Endodermal cell (in vitro differentiated cells): ENCODE measurements at regions not wholly inside any gene's neighbourhood (a gene's known extent, or its start where the extent isn't known, plus 50 kb on each side); places are given as distances from the start of the nearest gene placed in this dataset.

ENCODE experiments used
- DNase-seq: peaks from one replicate; pipeline ENCODE4 v3.0.0-alpha.2; 2017
- H3K27ac ChIP-seq: 2 replicates; pipeline ENCODE4 v1.5.1; 2013; ENCODE audit warnings: mild to moderate bottlenecking, low read depth, low read length, moderate library complexity
- H3K27me3 ChIP-seq: 2 replicates; pipeline ENCODE4 v1.6.1; 2013; ENCODE audit warnings: mild to moderate bottlenecking, low read length, moderate library complexity; ENCODE audit not compliant: insufficient read depth, control insufficient read depth, poor library complexity, severe bottlenecking
- H3K36me3 ChIP-seq: 2 replicates; pipeline ENCODE4 v1.7.0; 2013; ENCODE audit warnings: mild to moderate bottlenecking, low read length, moderate library complexity; ENCODE audit not compliant: control insufficient read depth, insufficient read depth
- H3K4me1 ChIP-seq: one replicate; pipeline ENCODE4 v1.7.0; 2013; ENCODE audit warnings: low read length; ENCODE audit not compliant: control insufficient read depth, insufficient read depth
- H3K4me3 ChIP-seq: 2 replicates; pipeline ENCODE4 v1.5.1; 2013; ENCODE audit warnings: mild to moderate bottlenecking, low read length, moderate library complexity
- H3K9ac ChIP-seq: 2 replicates; pipeline ENCODE4 v1.6.1; 2013; ENCODE audit warnings: mild to moderate bottlenecking, low read length, moderate library complexity; ENCODE audit not compliant: poor library complexity, severe bottlenecking; ENCODE audit errors: extremely low read depth
- H3K9me3 ChIP-seq: 2 replicates; pipeline ENCODE4 v1.6.1; 2013; ENCODE audit warnings: mild to moderate bottlenecking, low read length, moderate library complexity; ENCODE audit not compliant: control insufficient read depth
- H3K27ac Mint-ChIP-seq: 2 replicates; pipeline ENCODE4 v1.8.0; 2020; ENCODE audit warnings: mixed read lengths
- H3K27me3 Mint-ChIP-seq: 2 replicates; pipeline ENCODE4 v1.8.0; 2021; ENCODE audit warnings: mild to moderate bottlenecking, mixed read lengths; ENCODE audit not compliant: insufficient read depth
- H3K36me3 Mint-ChIP-seq: 2 replicates; pipeline ENCODE4 v1.8.0; 2020; ENCODE audit warnings: low read depth, mixed read lengths
- H3K4me1 Mint-ChIP-seq: 2 replicates; pipeline ENCODE4 v1.8.0; 2020; ENCODE audit warnings: mixed read lengths
- H3K4me3 Mint-ChIP-seq: 2 replicates; pipeline ENCODE4 v1.8.0; 2020; ENCODE audit warnings: mild to moderate bottlenecking, moderate library complexity, mixed read lengths
- H3K9me3 Mint-ChIP-seq: 2 replicates; pipeline ENCODE4 v1.8.0; 2020; ENCODE audit warnings: mild to moderate bottlenecking, mixed read lengths
- CTCF ChIP-seq: fragments of 200-600 bp; sonication (generic); conservative IDR thresholded peaks from 2 replicates; pipeline ENCODE4 v1.5.0; 2021; ENCODE audit warnings: antibody characterized with exemption, mild to moderate bottlenecking
- WGBS, 2 experiments: methylation state at CpG; one replicate each; pipeline versions ENCODE4 v1.1.5 to v1.1.7; 2013; ENCODE audit warnings: missing lambda C conversion rate in 2 of 2, mixed read lengths in 1 of 2; ENCODE audit not compliant: insufficient coverage in 1 of 2, insufficient read length in 1 of 2; 5-methylcytosine and 5-hydroxymethylcytosine counted together

- no CpG with 5 or more reads among the region's 1 CpG for WGBS, 2 experiments
- no peaks in the 10 kb centered on the region for H3K27me3 Mint-ChIP-seq
- TF ChIP-seq CTCF: no peak
- Histone ChIP-seq H3K36me3 (no peaks in the 10 kb centered on the region), H3K9me3 (no peaks in the 10 kb centered on the region), H3K27me3 (no peaks in the 10 kb centered on the region), H3K27ac (no peak overlapping the region), H3K9ac (no peak overlapping the region), H3K4me1 (no peaks in the 10 kb centered on the region), H3K4me3 (no peak overlapping the region)
- H3K27ac Mint-ChIP-seq: no peak overlapping the region
- peaks cover 14% of the 10 kb centered on the region for H3K9me3 Mint-ChIP-seq
- H3K4me1 Mint-ChIP-seq: no peaks in the 10 kb centered on the region
- no peaks in the 10 kb centered on the region for H3K36me3 Mint-ChIP-seq
- no peak overlapping the region for H3K4me3 Mint-ChIP-seq
- DNase-seq: no peak
These were observed 263.7 kb upstream of the ARX start for GRCh38 chrX:25279510-25279909.

- H3K27ac ChIP-seq: no peak overlapping the region
- Mint-ChIP-seq H3K9me3 (peaks cover 11% of the 10 kb centered on the region), H3K4me1 (no peaks in the 10 kb centered on the region), H3K27me3 (no peaks in the 10 kb centered on the region), H3K27ac (no peak overlapping the region), H3K4me3 (no peak overlapping the region), H3K36me3 (no peaks in the 10 kb centered on the region)
- no peaks in the 10 kb centered on the region for H3K27me3 ChIP-seq
- no peak overlapping the region for H3K9ac ChIP-seq
- no peak for TF ChIP-seq CTCF
- H3K36me3 ChIP-seq: no peaks in the 10 kb centered on the region
- H3K9me3 ChIP-seq: no peaks in the 10 kb centered on the region
- DNase-seq: no peak
- no peaks in the 10 kb centered on the region for H3K4me1 ChIP-seq
- no peak overlapping the region for H3K4me3 ChIP-seq
These were observed 262.6 kb upstream of the ARX start for GRCh38 chrX:25278341-25278740.

- H3K4me1 ChIP-seq: no peaks in the 10 kb centered on the region
- WGBS, 2 experiments: 96 to 100% methylated on average over 1 to 3 of the region's 3 CpGs
- no peaks in the 10 kb centered on the region for H3K36me3 ChIP-seq
- Mint-ChIP-seq H3K4me3 (no peak overlapping the region), H3K27me3 (no peaks in the 10 kb centered on the region), H3K4me1 (no peaks in the 10 kb centered on the region), H3K27ac (no peak overlapping the region), H3K9me3 (peaks cover 12% of the 10 kb centered on the region), H3K36me3 (no peaks in the 10 kb centered on the region)
- no peak overlapping the region for H3K9ac ChIP-seq
- no peak for TF ChIP-seq CTCF
- DNase-seq: no peak
- H3K4me3 ChIP-seq: no peak overlapping the region
- no peaks in the 10 kb centered on the region for H3K27me3 ChIP-seq
- no peaks in the 10 kb centered on the region for H3K9me3 ChIP-seq
- H3K27ac ChIP-seq: no peak overlapping the region
These were observed 261.8 kb upstream of the ARX start for GRCh38 chrX:25277574-25277973.
